ENCODE measurements at regions not wholly inside any gene's neighbourhood (a gene's known extent, or its start where the extent isn't known, plus 50 kb on each side); places are given as distances from the start of the nearest gene placed in this dataset.

GRCh38 chr5:126107381-126107780 is 315.8 kb upstream of the GRAMD2B start:
- no peaks in the 10 kb centered on the region for H3K27me3 ChIP-seq (ENCODE audit: low read depth)
- no peak overlapping the region for H3K4me3 ChIP-seq
- TF ChIP-seq CTCF (IDR thresholded peaks at IDR 0.05; ENCODE audit: borderline replicate concordance) = no peak
- H3K9me3 ChIP-seq (replicated peaks) = peaks cover 20% of the 10 kb centered on the region
- no peak overlapping the region for H3K27ac ChIP-seq (replicated peaks)
- intact Hi-C loops (cut with micrococcal nuclease) = no loop called here
- DNase-seq = no peak
- H3K36me3 ChIP-seq = no peaks in the 10 kb centered on the region
- no peaks in the 10 kb centered on the region for H3K4me1 ChIP-seq

GRCh38 chr5:126108470-126108869 is 314.7 kb upstream of the GRAMD2B start:
- intact Hi-C loops (cut with micrococcal nuclease) = no loop called here
- H3K27ac ChIP-seq (replicated peaks) = no peak overlapping the region
- H3K9me3 ChIP-seq (replicated peaks) = peaks cover 18% of the 10 kb centered on the region
- DNase-seq = no peak
- no peaks in the 10 kb centered on the region for H3K4me1 ChIP-seq
- no peaks in the 10 kb centered on the region for H3K36me3 ChIP-seq
- no peak overlapping the region for H3K4me3 ChIP-seq
- TF ChIP-seq CTCF (IDR thresholded peaks at IDR 0.05; ENCODE audit: borderline replicate concordance) = no peak
- H3K27me3 ChIP-seq (ENCODE audit: low read depth) = no peaks in the 10 kb centered on the region

GRCh38 chr5:126115059-126115629 is 308.1 kb upstream of the GRAMD2B start:
- Histone ChIP-seq H3K36me3 (no peaks in the 10 kb centered on the region), H3K9me3 (replicated peaks) (peaks cover 20% of the 10 kb centered on the region), H3K4me1 (no peaks in the 10 kb centered on the region), H3K27ac (replicated peaks) (no peak overlapping the region), H3K4me3 (no peak overlapping the region), H3K27me3 (ENCODE audit: low read depth) (no peaks in the 10 kb centered on the region)
- TF ChIP-seq CTCF (IDR thresholded peaks at IDR 0.05; ENCODE audit: borderline replicate concordance) = no peak
- intact Hi-C loops (cut with micrococcal nuclease) = no loop called here
- no peak for DNase-seq

- Histone ChIP-seq H3K27ac (replicated peaks) (no peak overlapping the region), H3K4me1 (no peaks in the 10 kb centered on the region), H3K36me3 (no peaks in the 10 kb centered on the region), H3K4me3 (no peak overlapping the region), H3K9me3 (replicated peaks) (peaks cover 13% of the 10 kb centered on the region), H3K27me3 (ENCODE audit: low read depth) (no peaks in the 10 kb centered on the region)
- intact Hi-C loops (cut with micrococcal nuclease) = no loop called here
- no peak for TF ChIP-seq CTCF (IDR thresholded peaks at IDR 0.05; ENCODE audit: borderline replicate concordance)
- DNase-seq = no peak
These were observed 306.2 kb upstream of the GRAMD2B start for GRCh38 chr5:126117044-126117443.

GRCh38 chr5:126119887-126120442 is 303.2 kb upstream of the GRAMD2B start:
- Histone ChIP-seq H3K27ac (replicated peaks) (no peak overlapping the region), H3K4me3 (no peak overlapping the region), H3K9me3 (replicated peaks) (peaks cover 3% of the 10 kb centered on the region), H3K4me1 (no peaks in the 10 kb centered on the region), H3K36me3 (no peaks in the 10 kb centered on the region), H3K27me3 (ENCODE audit: low read depth) (no peaks in the 10 kb centered on the region)
- TF ChIP-seq CTCF (IDR thresholded peaks at IDR 0.05; ENCODE audit: borderline replicate concordance) = no peak
- intact Hi-C loops (cut with micrococcal nuclease) = no loop called here
- no peak for DNase-seq

Data from left ventricle myocardium inferior (tissue), 1 donor.